ENCODE measurements at regions not wholly inside any gene's neighbourhood (a gene's known extent, or its start where the extent isn't known, plus 50 kb on each side); places are given as distances from the start of the nearest gene placed in this dataset.

GRCh38 chr3:159741281-159741680 lies 247.4 kb upstream of the IL12A start:
- BruUV-seq (replicated peaks), result no TSS peak
- Histone ChIP-seq H3K4me3 (ENCODE audit: low read depth, low read length, poor library complexity, severe bottlenecking) (no peak overlapping the region), H3K4me1 (ENCODE audit: insufficient read depth, low read length, poor library complexity, severe bottlenecking) (no peaks in the 10 kb centered on the region), H3K79me2 (ENCODE audit: insufficient read depth, low read depth, low read length) (no peaks in the 10 kb centered on the region), H3K27ac (ENCODE audit: low read depth, low read length, poor library complexity, severe bottlenecking) (no peak overlapping the region), H2AFZ (ENCODE audit: low read length) (no peak overlapping the region), H3K4me2 (ENCODE audit: low read length) (no peak overlapping the region), H4K20me1 (ENCODE audit: insufficient read depth, low read length) (no peaks in the 10 kb centered on the region), H3K36me3 (ENCODE audit: insufficient read depth, low read length) (no peaks in the 10 kb centered on the region), H3K9me3 (ENCODE audit: low read length) (no peaks in the 10 kb centered on the region), H3K9me2 (ENCODE audit: insufficient read depth, low read length) (no peaks in the 10 kb centered on the region)
- intact Hi-C loops (cut with micrococcal nuclease; ENCODE audit: unreplicated experiment), result no loop called here
- ChIA-PET POLR2A (interaction anchor here (0.6 to 1.2 kb wide), 3 partner anchors 18 to 228 kb away, joined by 3 to 6 read pairs (median 3); no protein-coding TSS in a partner anchor), CTCF (ENCODE audit: unreplicated experiment) (no interaction called here)
- DNase-seq (ENCODE audit: low spot score), result no peak
- TF ChIP-seq EZH2phosphoT487 (IDR thresholded peaks at IDR 0.05; ENCODE audit: borderline replicate concordance, low read depth, low read length), result no peak
- no peak for TF ChIP-seq CTCF (conservative IDR thresholded peaks at IDR 0.05; ENCODE audit: low read length)

GRCh38 chr3:159748425-159748824 lies 240.2 kb upstream of the IL12A start:
- no peaks in the 10 kb centered on the region for H4K20me1 ChIP-seq (ENCODE audit: insufficient read depth, low read length)
- intact Hi-C loops (cut with micrococcal nuclease; ENCODE audit: unreplicated experiment), result no loop called here
- no peak overlapping the region for H3K4me2 ChIP-seq (ENCODE audit: low read length)
- H3K9me3 ChIP-seq (ENCODE audit: low read length), result no peaks in the 10 kb centered on the region
- TF ChIP-seq CTCF (conservative IDR thresholded peaks at IDR 0.05; ENCODE audit: low read length) (no peak), EZH2phosphoT487 (IDR thresholded peaks at IDR 0.05; ENCODE audit: borderline replicate concordance, low read depth, low read length) (no peak)
- H3K9me2 ChIP-seq (ENCODE audit: insufficient read depth, low read length), result no peaks in the 10 kb centered on the region
- no peaks in the 10 kb centered on the region for H3K4me1 ChIP-seq (ENCODE audit: insufficient read depth, low read length, poor library complexity, severe bottlenecking)
- H3K27ac ChIP-seq (ENCODE audit: low read depth, low read length, poor library complexity, severe bottlenecking), result no peak overlapping the region
- no peaks in the 10 kb centered on the region for H3K79me2 ChIP-seq (ENCODE audit: insufficient read depth, low read depth, low read length)
- BruUV-seq (replicated peaks), result no TSS peak
- DNase-seq (ENCODE audit: low spot score), result no peak
- H2AFZ ChIP-seq (ENCODE audit: low read length), result no peak overlapping the region
- ChIA-PET CTCF (ENCODE audit: unreplicated experiment) (no interaction called here), POLR2A (no interaction called here)
- no peak overlapping the region for H3K4me3 ChIP-seq (ENCODE audit: low read depth, low read length, poor library complexity, severe bottlenecking)
- no peaks in the 10 kb centered on the region for H3K36me3 ChIP-seq (ENCODE audit: insufficient read depth, low read length)

- no TSS peak for BruUV-seq (replicated peaks)
- no peak overlapping the region for H3K4me2 ChIP-seq (ENCODE audit: low read length)
- no peaks in the 10 kb centered on the region for H3K9me2 ChIP-seq (ENCODE audit: insufficient read depth, low read length)
- no peaks in the 10 kb centered on the region for H3K9me3 ChIP-seq (ENCODE audit: low read length)
- no peaks in the 10 kb centered on the region for H3K36me3 ChIP-seq (ENCODE audit: insufficient read depth, low read length)
- ChIA-PET POLR2A (interaction anchor here (0.7 kb wide), 1 partner anchor 826 kb away, joined by 5 read pairs; no protein-coding TSS in a partner anchor), CTCF (ENCODE audit: unreplicated experiment) (no interaction called here)
- no peak for DNase-seq (ENCODE audit: low spot score)
- H3K79me2 ChIP-seq (ENCODE audit: insufficient read depth, low read depth, low read length), result no peaks in the 10 kb centered on the region
- no peaks in the 10 kb centered on the region for H4K20me1 ChIP-seq (ENCODE audit: insufficient read depth, low read length)
- intact Hi-C loops (cut with micrococcal nuclease; ENCODE audit: unreplicated experiment), result no loop called here
- no peak overlapping the region for H3K4me3 ChIP-seq (ENCODE audit: low read depth, low read length, poor library complexity, severe bottlenecking)
- TF ChIP-seq EZH2phosphoT487 (IDR thresholded peaks at IDR 0.05; ENCODE audit: borderline replicate concordance, low read depth, low read length) (no peak), CTCF (conservative IDR thresholded peaks at IDR 0.05; ENCODE audit: low read length) (no peak)
- H3K27ac ChIP-seq (ENCODE audit: low read depth, low read length, poor library complexity, severe bottlenecking), result no peak overlapping the region
- no peaks in the 10 kb centered on the region for H3K4me1 ChIP-seq (ENCODE audit: insufficient read depth, low read length, poor library complexity, severe bottlenecking)
- H2AFZ ChIP-seq (ENCODE audit: low read length), result no peak overlapping the region
Measured at GRCh38 chr3:159749406-159749805, 239.2 kb upstream of the IL12A start.

Measured in OCI-LY7 (cell line).